ENCODE measurements at regions not wholly inside any gene's neighbourhood (a gene's known extent, or its start where the extent isn't known, plus 50 kb on each side); places are given as distances from the start of the nearest gene placed in this dataset.
"Not testable (repeated sequence)": the region's sequence is repeated elsewhere in the genome, so short reads cannot be mapped to it uniquely, and the experiment has no call there.

DNA sequence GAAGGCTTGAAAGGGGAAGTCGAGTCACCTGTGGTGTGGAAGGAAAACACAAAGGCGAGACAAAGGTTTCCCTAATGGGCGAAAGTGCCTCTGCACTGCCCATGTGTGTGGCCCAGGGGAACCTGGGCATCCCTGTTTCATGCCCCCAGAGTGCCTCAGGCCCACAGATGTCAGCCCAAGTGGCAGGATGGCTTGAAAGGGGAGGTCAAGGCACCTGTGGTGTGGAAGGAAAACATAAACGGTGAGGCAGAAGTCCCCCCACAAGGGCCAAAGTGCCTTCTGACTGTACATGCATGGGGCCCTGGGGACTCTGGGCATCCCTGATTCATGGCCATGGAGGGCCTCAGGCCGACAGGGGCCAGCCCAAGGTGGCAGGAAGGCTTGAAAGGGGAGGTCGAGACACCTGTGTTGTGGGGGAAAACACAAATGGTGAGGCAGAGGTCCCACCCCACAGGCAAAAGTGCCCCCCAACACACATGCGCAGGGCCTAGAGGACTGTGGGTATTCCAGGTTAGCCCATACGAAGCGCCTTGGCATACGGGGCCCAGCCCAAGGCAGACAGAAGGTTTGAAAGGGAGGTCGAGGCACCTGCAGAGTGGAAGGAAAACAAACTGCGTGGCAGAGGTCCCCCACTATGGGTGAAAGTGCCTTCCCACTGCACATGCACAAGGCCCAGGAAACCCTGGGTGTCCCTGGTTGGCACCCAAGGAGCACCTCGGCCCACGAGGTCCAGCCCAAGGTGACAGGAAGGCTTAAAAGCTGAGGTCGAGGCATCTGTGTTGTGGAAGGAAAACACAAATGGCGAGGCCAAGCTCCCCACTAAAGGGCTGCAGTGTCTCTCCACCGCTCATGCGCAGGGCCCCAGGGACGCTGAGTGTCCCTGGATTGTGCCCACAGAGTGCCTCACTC is 382.3 kb downstream of the ALG10 start:
- DNase-seq: no peak

DNA sequence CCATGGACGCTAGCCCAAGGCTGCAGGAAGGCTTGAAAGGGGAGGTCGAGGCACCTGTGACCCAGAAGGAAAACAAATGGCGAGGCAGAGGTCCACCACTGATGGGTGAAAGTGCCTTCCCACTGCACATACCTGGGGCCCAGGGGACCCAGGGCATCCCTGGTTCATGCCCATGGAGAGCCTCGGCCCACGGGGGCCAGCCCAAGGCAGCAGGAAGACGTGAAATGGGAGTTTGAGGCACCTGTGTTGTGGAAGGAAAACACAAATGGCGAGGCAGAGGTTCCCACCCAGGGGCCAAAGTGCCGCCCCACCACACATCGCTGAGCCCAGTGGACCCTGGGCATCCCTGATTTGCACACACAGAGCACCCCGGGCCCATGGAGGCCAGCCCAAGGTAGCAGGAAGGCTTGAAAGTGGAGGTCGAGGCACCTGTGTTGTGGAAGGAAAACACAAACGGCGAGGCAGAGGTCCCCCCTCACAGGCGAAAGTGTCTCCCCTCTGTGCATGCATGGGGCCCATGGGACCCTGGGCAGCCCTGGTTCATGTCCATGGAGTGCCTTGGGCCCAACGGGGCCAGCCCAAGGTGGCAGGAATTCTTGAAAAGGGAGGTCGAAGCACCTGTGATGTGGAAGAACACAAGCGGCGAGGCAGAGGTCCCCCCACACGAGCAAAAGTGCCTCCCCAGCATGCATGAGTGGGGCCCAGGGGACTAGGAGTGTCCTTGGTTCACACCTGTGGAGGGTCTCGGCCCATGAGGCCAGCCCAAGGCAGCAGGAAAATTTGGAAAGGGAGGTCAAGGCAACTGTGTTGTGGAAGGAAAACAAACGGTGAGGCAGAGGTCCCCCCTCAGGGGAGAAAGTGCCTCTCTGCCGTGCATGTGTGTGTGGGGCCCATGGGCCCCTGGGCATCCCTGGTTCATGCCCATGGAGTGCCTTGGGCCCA is 383.3 kb downstream of the ALG10 start:
- no peak for DNase-seq

DNA sequence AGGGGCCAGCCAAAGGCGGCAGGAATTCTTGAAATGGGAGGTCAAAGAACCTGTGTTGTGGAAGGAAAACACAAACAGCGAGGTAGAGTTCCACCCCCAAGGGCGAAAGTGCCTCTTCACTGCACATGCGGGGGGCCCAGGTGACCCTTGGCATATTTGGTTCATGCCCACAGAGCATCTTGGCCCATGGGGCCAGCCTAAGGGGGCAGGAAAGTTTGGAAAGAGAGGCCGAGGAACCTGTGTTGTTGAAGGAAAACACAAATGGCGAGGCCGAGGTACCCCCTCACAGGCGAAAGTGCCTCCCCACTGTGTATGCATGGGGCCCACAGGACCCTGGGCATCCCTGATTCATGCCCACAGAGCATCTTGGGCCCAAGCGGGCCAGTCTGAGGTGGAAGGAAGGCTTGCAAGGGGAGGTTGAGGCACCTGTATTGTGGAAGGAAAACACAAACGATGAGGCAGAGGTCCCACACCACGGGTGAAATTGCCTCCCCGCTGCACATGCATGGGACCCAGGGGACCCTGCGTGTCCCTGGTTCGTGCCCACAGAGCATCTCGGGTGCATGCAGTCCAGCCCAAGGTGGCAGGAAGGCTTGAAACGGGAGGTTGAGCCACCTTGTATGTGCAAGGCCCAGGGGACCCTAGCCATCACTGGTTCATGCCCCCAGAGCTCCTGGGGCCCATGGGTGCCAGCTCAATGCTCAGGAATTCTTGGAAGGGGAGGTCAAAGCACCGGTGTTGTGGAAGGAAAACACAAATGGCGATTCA is 384.1 kb downstream of the ALG10 start:
- DNase-seq: no peak

DNA sequence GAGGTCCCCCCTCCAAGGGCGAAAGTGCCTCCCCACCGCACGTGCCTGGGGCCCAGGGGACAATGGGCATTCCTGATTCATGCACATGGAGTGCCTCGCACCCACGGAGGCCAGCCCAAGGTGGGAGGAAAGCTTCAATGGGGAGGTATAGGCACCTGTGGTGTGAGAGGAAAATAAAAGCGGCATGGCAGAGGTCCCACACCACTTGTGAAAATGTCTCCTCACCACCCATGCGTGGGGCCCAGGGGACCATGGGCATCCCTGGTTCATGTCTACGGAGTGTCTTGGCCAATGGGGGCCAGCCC is 384.7 kb downstream of the ALG10 start:
- no peak for DNase-seq

DNA sequence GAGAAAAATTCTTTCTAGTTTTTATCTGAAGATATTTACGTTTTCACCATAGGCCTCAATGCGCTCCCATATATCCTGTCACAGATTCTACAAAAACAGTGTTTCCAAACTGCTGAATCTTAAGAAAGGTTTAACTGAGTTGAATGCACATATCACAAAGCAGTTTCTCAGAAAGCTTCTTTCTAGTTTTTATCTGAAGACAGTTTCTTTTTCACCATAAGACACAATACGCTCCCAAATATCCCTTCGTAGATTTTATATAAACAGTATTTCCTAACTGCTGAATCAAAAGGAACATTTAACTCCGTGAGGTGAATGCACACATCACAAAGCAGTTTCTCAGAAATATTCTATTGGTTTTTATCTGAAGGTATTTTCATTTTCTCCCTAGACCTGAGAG is 385.5 kb downstream of the ALG10 start:
- DNase-seq: no peak

DNA sequence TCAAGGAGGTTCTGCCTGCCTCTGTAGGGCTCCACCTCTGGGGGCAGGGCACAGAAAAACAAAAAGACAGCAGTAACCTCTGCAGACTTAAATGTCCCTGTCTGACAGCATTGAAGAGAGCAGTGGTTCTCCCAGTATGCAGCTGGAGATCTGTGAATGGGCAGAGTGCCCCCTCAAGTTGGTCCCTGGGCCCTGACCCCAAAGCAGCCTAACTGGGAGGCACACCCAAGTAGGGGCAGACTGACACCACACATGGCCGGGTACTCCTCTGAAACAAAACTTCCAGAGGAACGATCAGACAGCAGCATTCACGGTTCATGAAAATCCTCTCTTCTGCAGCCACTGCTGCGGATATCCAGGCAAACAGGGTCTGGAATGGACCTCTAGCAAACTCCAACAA is 409.2 kb downstream of the ALG10 start:
- DNase-seq: not testable (repeated sequence)
